Endothelial cell of umbilical vein (primary cell): ENCODE measurements at regions not wholly inside any gene's neighbourhood (a gene's known extent, or its start where the extent isn't known, plus 50 kb on each side); places are given as distances from the start of the nearest gene placed in this dataset.

ENCODE experiments used
- BruUV-seq: library from RNA; stranded (reverse); fragments of 400-500 nt; replicated peaks from 2 replicates; lab custom pipeline; 2021; lab: Mats Ljungman, UMichigan
- CTCF ChIA-PET: fragments of 300-600, 350-600 bp; sonication (Branson Sonifier 250); formaldehyde crosslinking; loops from one replicate; lab custom pipeline; 2021; ENCODE audit warnings: antibody characterized with exemption, inconsistent platforms; lab: Charles Lee
- POLR2A ChIA-PET: fragments of 300-600, 350-600 bp; sonication (Branson Sonifier 250); formaldehyde crosslinking; loops from one replicate; lab custom pipeline; 2021; ENCODE audit warnings: antibody characterized with exemption, inconsistent platforms; lab: Charles Lee
- DNase-seq: peaks from one replicate; pipeline ENCODE4 v3.0.0-alpha.2; 2011; ENCODE audit warnings: low read depth, low spot score
- FAIRE-seq: peaks from 2 replicates; lab custom pipeline; 2011; peaks lifted over from hg19 to GRCh38; lab: Jason Lieb, UNC
- H2AFZ ChIP-seq: 2 replicates; pipeline ENCODE4 v1.6.0; 2012; ENCODE audit warnings: low read depth, low read length, control low read depth, inconsistent platforms
- H3K27ac ChIP-seq: 2 replicates; pipeline ENCODE4 v1.5.1; 2011; ENCODE audit warnings: low read depth, mild to moderate bottlenecking, control low read depth, low read length, moderate library complexity; ENCODE audit not compliant: insufficient read depth
- H3K27me3 ChIP-seq, 2 experiments: 2 replicates each; pipeline versions ENCODE4 v1.6.0 to v1.6.1; 2011; ENCODE audit warnings: low read length in 2 of 2, mixed read lengths in 1 of 2; ENCODE audit not compliant: control insufficient read depth in 2 of 2, insufficient read depth in 2 of 2
- H3K36me3 ChIP-seq, 2 experiments: 2 replicates in 1 of 2; 3 replicates in 1 of 2; pipeline ENCODE4 v1.5.1; 2011; ENCODE audit warnings: low read length in 2 of 2, mild to moderate bottlenecking in 1 of 2, moderate library complexity in 1 of 2; ENCODE audit not compliant: control insufficient read depth in 2 of 2, insufficient read depth in 2 of 2; ENCODE audit errors: extremely low read depth in 1 of 2
- H3K4me1 ChIP-seq: 3 replicates; pipeline ENCODE4 v1.5.1; 2011; ENCODE audit warnings: mild to moderate bottlenecking, low read length; ENCODE audit not compliant: control insufficient read depth, insufficient read depth; ENCODE audit errors: extremely low read depth
- H3K4me2 ChIP-seq: 2 replicates; pipeline ENCODE4 v1.6.1; 2011; ENCODE audit warnings: low read length, control low read depth, mixed read lengths; ENCODE audit not compliant: insufficient read depth
- H3K4me3 ChIP-seq, 3 experiments: fragments of 200-600 bp in 1 of 3; sonication (generic), shearing (Covaris generic) in 1 of 3; replicated peaks in 1 of 3; 2 replicates each; pipeline ENCODE4 v1.5.1; 2011 to 2016; ENCODE audit warnings: control low read depth in 3 of 3, low read length in 3 of 3, mild to moderate bottlenecking in 2 of 3, inconsistent platforms in 1 of 3, low read depth in 1 of 3, moderate library complexity in 1 of 3; ENCODE audit not compliant: insufficient read depth in 1 of 3
- H3K79me2 ChIP-seq: 2 replicates; pipeline ENCODE4 v1.6.0; 2012; ENCODE audit warnings: low read length, inconsistent platforms; ENCODE audit not compliant: control insufficient read depth, insufficient read depth
- H3K9ac ChIP-seq: replicated peaks from 2 replicates; pipeline ENCODE3; 2011; ENCODE audit warnings: low read length, control low read depth; ENCODE audit not compliant: insufficient read depth; ENCODE audit errors: extremely low read depth
- H3K9me1 ChIP-seq: replicated peaks from 3 replicates; pipeline ENCODE4 v1.6.0; 2011; ENCODE audit warnings: mild to moderate bottlenecking, low read length; ENCODE audit not compliant: control insufficient read depth, insufficient read depth; ENCODE audit errors: extremely low read depth
- H3K9me3 ChIP-seq: replicated peaks from 2 replicates; pipeline ENCODE4 v1.5.1; 2012; ENCODE audit warnings: low read length, inconsistent platforms; ENCODE audit not compliant: control insufficient read depth, insufficient read depth
- H4K20me1 ChIP-seq: replicated peaks from 2 replicates; pipeline ENCODE3; 2011; ENCODE audit warnings: mild to moderate bottlenecking, low read length; ENCODE audit not compliant: control insufficient read depth, insufficient read depth; ENCODE audit errors: extremely low read depth
- EZH2 ChIP-seq: IDR thresholded peaks from 2 replicates; pipeline ENCODE4 v1.6.1; 2012; ENCODE audit warnings: borderline replicate concordance, low read depth, mild to moderate bottlenecking, moderate library complexity, low read length, inconsistent platforms; ENCODE audit not compliant: severe bottlenecking
- FOS ChIP-seq: IDR thresholded peaks from 2 replicates; pipeline ENCODE4 v1.6.1; 2011; ENCODE audit warnings: mild to moderate bottlenecking, low read length, moderate library complexity, borderline replicate concordance; ENCODE audit not compliant: insufficient read depth
- GATA2 ChIP-seq: IDR thresholded peaks from 2 replicates; pipeline ENCODE4 v1.7.0; 2011; ENCODE audit warnings: low read depth, mild to moderate bottlenecking, moderate library complexity, mixed read lengths, low read length; ENCODE audit not compliant: insufficient read length, insufficient read depth
- JUN ChIP-seq: IDR thresholded peaks from 2 replicates; pipeline ENCODE4 v1.6.1; 2011; ENCODE audit warnings: borderline replicate concordance, low read depth; ENCODE audit not compliant: insufficient read length, insufficient read depth
- MAX ChIP-seq: IDR thresholded peaks from 2 replicates; pipeline ENCODE4 v1.6.1; 2011; ENCODE audit not compliant: insufficient read depth, insufficient read length
- MYC ChIP-seq: IDR thresholded peaks from one replicate; pipeline ENCODE4 v1.6.1; 2011; ENCODE audit warnings: mild to moderate bottlenecking, low read depth, low read length
- POLR2A ChIP-seq: IDR thresholded peaks from 2 replicates; pipeline ENCODE4 v1.6.1; 2012; ENCODE audit warnings: low read depth, mild to moderate bottlenecking, control low read depth, low read length
- POLR2AphosphoS5 ChIP-seq: IDR thresholded peaks from 2 replicates; pipeline ENCODE4 v1.6.1; 2012; ENCODE audit warnings: low read depth, mild to moderate bottlenecking, control low read depth, low read length, moderate library complexity; ENCODE audit not compliant: insufficient read depth
- dilution Hi-C: fragments of 300-500 bp; cut with MboI; formaldehyde crosslinking; loops from one replicate; pipeline ENCODE4 v1.15.0; 2019; ENCODE audit warnings: low sequenced_read_pairs; ENCODE audit not compliant: extremely low pct_ligation_motif_present
- intact Hi-C: fragments of 100-400 bp; cut with micrococcal nuclease; formaldehyde crosslinking; loops from one replicate; pipeline ENCODE4 v1.10.0; 2022

DNA sequence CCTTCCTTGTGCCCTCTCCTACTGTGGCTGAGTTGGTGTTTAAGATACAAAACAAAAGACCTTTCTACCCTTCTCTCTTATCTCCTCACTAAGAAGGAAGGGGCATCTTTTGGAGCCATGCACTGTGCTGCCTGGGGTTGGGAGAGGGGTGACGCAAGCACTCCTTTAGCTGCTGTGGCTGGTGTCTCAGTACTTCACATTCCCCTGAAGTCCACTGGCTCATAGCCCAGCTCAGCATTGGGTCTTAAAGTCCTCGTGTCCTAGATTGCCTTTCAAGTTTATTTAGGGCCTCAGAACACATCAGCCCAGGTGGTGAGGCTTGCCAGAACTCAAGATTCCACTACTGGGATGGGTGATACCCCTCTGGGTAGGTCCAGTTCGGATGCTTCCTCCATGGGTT, 325.9 kb upstream of the CYLC2 start:
- no peak for TF ChIP-seq MYC
- TF ChIP-seq GATA2 = no peak
- no peak for TF ChIP-seq JUN
- TF ChIP-seq POLR2A = no peak
- no peak for TF ChIP-seq EZH2
- TF ChIP-seq MAX = no peak
- TF ChIP-seq FOS = no peak
- Histone ChIP-seq H2AFZ (no peak overlapping the region), H3K9ac (no peak overlapping the region), H3K36me3 (no peaks in the 10 kb centered on the region), H3K4me2 (no peak overlapping the region), H3K27ac (no peak overlapping the region), H3K4me3 (no peak overlapping the region), H3K9me3 (peaks cover 2% of the 10 kb centered on the region), H3K27me3 (no peaks in the 10 kb centered on the region), H3K4me1 (no peaks in the 10 kb centered on the region), H4K20me1 (no peaks in the 10 kb centered on the region), H3K79me2 (no peaks in the 10 kb centered on the region), H3K9me1 (no peaks in the 10 kb centered on the region)
- CTCF ChIA-PET = no interaction called here
- no peak for FAIRE-seq
- POLR2A ChIA-PET = no interaction called here
- BruUV-seq = no TSS peak
- dilution Hi-C loops (no loop called here), intact Hi-C loops (no loop called here)
- no peak for DNase-seq

DNA sequence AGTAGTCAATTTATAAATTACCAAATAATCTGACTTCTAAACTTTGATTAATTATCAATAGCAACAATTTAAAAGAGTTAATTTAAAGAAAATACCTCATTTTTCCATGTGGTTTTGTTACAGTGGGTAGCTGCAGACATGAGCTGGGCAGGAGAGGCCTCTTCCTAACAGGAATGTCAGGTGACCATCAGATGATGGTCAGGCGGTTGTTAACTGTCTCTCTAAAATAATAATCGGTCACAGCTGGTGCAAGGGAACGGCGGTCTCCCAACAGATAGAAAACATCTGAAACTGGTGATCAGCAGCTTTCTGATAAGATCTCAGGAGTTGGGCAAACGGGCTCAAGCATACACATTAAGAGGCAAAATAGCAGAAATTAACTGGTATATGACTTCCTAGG, 342.7 kb upstream of the CYLC2 start:
- no TSS peak for BruUV-seq
- TF ChIP-seq POLR2A (no peak), EZH2 (no peak), MAX (no peak), JUN (no peak), MYC (no peak), POLR2AphosphoS5 (no peak), GATA2 (no peak)
- H3K4me1 ChIP-seq = no peaks in the 10 kb centered on the region
- H3K79me2 ChIP-seq = no peaks in the 10 kb centered on the region
- H3K9me1 ChIP-seq = no peaks in the 10 kb centered on the region
- H3K9me3 ChIP-seq = no peaks in the 10 kb centered on the region
- no peak overlapping the region for H3K4me2 ChIP-seq
- intact Hi-C loops (no loop called here), dilution Hi-C loops (no loop called here)
- DNase-seq (no peak), FAIRE-seq (no peak)
- POLR2A ChIA-PET = no interaction called here
- no peaks in the 10 kb centered on the region for H3K27me3 ChIP-seq
- H3K4me3 ChIP-seq = no peak overlapping the region
- H4K20me1 ChIP-seq = no peaks in the 10 kb centered on the region
- no peaks in the 10 kb centered on the region for H3K36me3 ChIP-seq
- H3K27ac ChIP-seq = no peak overlapping the region
- H2AFZ ChIP-seq = no peak overlapping the region
- H3K9ac ChIP-seq = no peak overlapping the region
- CTCF ChIA-PET = no interaction called here
